Cardiac muscle cell (in vitro differentiated cells and primary cell): ENCODE measurements at regions not wholly inside any gene's neighbourhood (a gene's known extent, or its start where the extent isn't known, plus 50 kb on each side); places are given as distances from the start of the nearest gene placed in this dataset.

Source experiments
- DNase-seq, 2 donors: peaks; one replicate each; pipeline versions ENCODE4 v3.0.0 to v3.0.0-alpha.2; 2010 to 2017; ENCODE audit warnings: low read depth in 1 of 2, low spot score in 1 of 2
- H3K27ac ChIP-seq: fragments of 200-600 bp; sonication (generic); 2 replicates; pipeline ENCODE4 v1.5.1; 2016
- H3K27me3 ChIP-seq: fragments of 200-600 bp; sonication (generic); 2 replicates; pipeline ENCODE4 v1.6.0; 2016; ENCODE audit warnings: control low read depth
- H3K36me3 ChIP-seq: fragments of 200-600 bp; sonication (generic); 2 replicates; pipeline ENCODE4 v1.5.1; 2016; ENCODE audit warnings: control low read depth
- H3K4me1 ChIP-seq: fragments of 200-600 bp; sonication (generic); 2 replicates; pipeline ENCODE4 v1.8.1; 2017; ENCODE audit warnings: low read depth, mild to moderate bottlenecking, mixed run types
- H3K4me3 ChIP-seq: fragments of 200-600 bp; sonication (generic); 2 replicates; pipeline ENCODE4 v1.5.1; 2016; ENCODE audit warnings: mild to moderate bottlenecking
- H3K9me3 ChIP-seq: fragments of 200-600 bp; sonication (generic); 2 replicates; pipeline ENCODE4 v1.5.1; 2017; ENCODE audit warnings: low read depth, mild to moderate bottlenecking, control low read depth
- TF ChIP-seq, protein P1 (sequence below): IDR thresholded peaks from 2 replicates; pipeline ENCODE4 v1.5.1; 2012; ENCODE audit warnings: low read depth, mild to moderate bottlenecking, low read length

DNA sequence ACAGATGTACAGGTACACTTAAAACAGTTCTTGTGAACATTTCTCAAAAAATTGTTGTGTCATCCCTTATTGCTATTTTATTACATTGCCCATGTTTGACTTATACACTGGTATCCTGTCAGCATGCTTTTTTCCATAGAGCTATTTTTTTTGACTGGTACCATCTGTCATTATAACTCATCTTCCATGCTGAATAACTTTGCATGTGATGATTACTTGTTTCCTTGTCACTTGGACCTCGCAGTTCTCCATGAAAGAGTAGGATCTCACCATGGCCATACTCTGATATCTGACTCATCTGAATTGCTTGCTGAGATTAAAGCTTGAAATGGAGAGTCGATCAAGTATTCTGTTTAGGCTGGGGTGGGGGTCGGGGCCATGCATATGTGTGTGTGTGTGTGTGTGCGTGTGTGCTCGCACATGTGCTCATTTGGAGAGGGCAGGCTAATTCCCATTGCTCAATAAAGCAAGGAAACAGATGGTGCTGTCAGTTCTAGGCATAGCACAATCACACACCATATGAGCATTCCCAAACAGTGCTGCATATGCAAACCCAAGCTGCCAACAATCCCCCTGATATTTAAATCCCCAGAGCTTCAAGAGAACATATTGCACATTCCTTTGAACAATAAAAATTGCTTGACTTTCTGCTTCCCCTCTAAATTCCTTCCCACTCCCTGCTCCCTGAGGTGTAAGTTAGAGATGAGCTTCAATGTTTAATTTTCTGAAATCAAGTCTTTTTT is 62.9 kb downstream of the NHLRC3 start:
- H3K27me3 ChIP-seq = no peaks in the 10 kb centered on the region
- peaks cover 29% of the 10 kb centered on the region for H3K4me1 ChIP-seq
- TF ChIP-seq, protein P1, sequence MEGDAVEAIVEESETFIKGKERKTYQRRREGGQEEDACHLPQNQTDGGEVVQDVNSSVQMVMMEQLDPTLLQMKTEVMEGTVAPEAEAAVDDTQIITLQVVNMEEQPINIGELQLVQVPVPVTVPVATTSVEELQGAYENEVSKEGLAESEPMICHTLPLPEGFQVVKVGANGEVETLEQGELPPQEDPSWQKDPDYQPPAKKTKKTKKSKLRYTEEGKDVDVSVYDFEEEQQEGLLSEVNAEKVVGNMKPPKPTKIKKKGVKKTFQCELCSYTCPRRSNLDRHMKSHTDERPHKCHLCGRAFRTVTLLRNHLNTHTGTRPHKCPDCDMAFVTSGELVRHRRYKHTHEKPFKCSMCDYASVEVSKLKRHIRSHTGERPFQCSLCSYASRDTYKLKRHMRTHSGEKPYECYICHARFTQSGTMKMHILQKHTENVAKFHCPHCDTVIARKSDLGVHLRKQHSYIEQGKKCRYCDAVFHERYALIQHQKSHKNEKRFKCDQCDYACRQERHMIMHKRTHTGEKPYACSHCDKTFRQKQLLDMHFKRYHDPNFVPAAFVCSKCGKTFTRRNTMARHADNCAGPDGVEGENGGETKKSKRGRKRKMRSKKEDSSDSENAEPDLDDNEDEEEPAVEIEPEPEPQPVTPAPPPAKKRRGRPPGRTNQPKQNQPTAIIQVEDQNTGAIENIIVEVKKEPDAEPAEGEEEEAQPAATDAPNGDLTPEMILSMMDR = no peak
- H3K27ac ChIP-seq = no peak overlapping the region
- peak in 1 of 2 donors; percentile 38 for DNase-seq
- H3K4me3 ChIP-seq = no peak overlapping the region
- H3K36me3 ChIP-seq = no peaks in the 10 kb centered on the region
- no peaks in the 10 kb centered on the region for H3K9me3 ChIP-seq

DNA sequence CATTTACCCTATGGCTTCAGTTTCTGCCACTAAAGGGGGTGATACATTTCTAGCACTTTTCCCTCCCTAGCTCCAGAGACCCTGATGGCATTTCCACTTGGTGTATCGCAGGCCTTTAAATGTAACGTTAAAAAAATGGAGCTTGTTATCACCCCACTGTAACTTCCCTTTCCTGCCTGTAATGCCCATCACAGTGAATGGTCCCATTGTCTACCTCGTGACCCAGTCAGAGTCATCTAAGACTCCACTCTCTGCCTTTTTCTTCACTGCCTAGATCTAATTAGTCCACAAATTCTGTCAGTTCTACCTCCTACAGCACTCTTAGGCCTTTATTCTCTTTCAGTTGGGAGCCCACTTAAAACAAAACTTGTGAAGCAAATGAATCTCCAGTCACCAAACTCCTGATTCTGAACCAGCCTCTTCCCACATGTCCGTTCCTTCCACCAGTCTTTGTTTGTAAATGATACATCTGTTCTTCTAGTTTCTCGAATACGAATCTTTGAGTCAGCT is 64.8 kb downstream of the NHLRC3 start:
- no peaks in the 10 kb centered on the region for H3K27me3 ChIP-seq
- no peaks in the 10 kb centered on the region for H3K9me3 ChIP-seq
- no peaks in the 10 kb centered on the region for H3K36me3 ChIP-seq
- H3K4me1 ChIP-seq = peaks cover 42% of the 10 kb centered on the region
- DNase-seq = peak in 1 of 2 donors; percentile 5
- no peak overlapping the region for H3K27ac ChIP-seq
- TF ChIP-seq, protein P1 = no peak
- H3K4me3 ChIP-seq = no peak overlapping the region

DNA sequence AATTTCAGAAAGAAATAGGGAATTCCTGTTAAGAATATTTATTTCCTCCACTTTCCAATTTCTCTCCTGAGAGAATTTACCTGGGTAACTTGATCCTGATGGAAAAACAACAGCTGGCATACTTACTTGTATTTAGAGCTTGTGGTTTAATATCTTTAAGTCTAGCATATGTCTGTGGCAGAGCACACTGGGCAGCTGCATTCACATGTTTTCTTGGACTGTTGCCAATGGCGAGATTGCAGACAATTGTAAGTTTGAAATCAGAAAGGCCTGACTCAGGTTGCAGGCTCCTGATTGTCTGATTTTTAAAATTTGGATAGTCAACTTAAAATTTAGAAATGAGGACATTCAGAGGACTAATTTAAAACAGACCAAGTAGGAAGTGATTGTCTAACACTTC is 66.9 kb downstream of the NHLRC3 start:
- DNase-seq = peak; percentile 32 to 54
- H3K27me3 ChIP-seq = no peaks in the 10 kb centered on the region
- no peaks in the 10 kb centered on the region for H3K9me3 ChIP-seq
- H3K36me3 ChIP-seq = no peaks in the 10 kb centered on the region
- H3K4me3 ChIP-seq = no peak overlapping the region
- no peak overlapping the region for H3K27ac ChIP-seq
- TF ChIP-seq, protein P1 = no peak
- peaks cover 63% of the 10 kb centered on the region for H3K4me1 ChIP-seq

DNA sequence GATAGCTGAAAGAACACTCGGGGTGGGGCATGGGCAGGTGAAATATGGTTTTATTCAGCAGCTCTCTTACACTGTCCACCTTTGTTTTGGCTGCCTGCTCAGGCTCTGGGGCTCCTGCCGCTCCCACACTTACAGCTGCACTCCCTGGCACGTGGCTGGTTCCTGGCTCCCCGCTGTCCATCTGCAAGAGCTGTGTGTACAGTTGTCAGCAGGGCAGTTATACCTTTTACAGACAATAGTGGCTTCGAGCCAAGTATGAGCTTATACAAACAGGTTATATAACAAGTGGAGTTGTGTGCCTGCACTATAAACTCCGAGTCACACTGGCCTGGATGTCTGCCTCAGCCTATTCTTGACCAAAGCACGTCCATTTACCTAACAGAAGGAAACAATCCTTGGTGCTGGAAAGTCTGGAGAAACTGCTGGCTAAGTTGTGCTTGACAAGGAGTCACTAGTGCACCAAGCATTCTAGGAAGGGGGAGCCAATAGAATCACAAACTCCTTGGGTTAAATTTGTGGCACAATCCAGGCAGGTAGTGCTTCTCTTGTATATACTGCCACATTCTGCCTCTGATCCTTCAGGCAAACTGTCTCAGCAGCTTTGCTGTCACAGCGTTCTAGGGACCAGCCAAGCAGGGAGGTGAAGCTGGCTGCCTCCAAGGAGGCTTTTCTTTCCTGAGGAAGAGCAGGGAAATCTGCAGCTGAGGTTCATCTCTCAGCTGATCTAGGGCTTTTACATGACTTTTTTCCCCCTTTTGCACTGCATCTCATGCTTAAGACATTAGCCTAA is 68.2 kb downstream of the NHLRC3 start:
- no peaks in the 10 kb centered on the region for H3K27me3 ChIP-seq
- H3K9me3 ChIP-seq = no peaks in the 10 kb centered on the region
- no peak for DNase-seq
- no peak overlapping the region for H3K27ac ChIP-seq
- TF ChIP-seq, protein P1 = no peak
- H3K36me3 ChIP-seq = no peaks in the 10 kb centered on the region
- no peak overlapping the region for H3K4me3 ChIP-seq
- H3K4me1 ChIP-seq = peaks cover 74% of the 10 kb centered on the region

DNA sequence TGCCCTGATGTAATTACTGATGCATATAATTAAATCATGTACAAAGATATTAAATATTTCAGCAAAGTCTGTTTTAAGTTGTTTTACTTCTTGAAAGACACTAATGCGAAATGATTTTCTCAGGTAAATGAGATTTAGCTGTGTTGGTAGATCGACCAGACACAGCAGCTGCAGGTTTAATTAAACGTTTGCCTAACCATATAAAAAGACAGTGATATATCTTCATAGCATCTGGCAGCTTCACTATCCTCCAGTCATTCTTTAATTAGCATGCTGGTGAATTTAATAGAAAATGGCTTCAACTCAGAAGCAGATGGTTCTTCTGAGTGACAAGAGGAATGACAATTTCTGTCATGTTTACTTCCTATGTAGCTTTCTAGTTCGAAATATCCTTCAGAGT is 69.3 kb downstream of the NHLRC3 start:
- TF ChIP-seq, protein P1 = no peak
- H3K27ac ChIP-seq = no peak overlapping the region
- H3K9me3 ChIP-seq = no peaks in the 10 kb centered on the region
- no peak for DNase-seq
- H3K27me3 ChIP-seq = no peaks in the 10 kb centered on the region
- peaks cover 71% of the 10 kb centered on the region for H3K4me1 ChIP-seq
- no peaks in the 10 kb centered on the region for H3K36me3 ChIP-seq
- no peak overlapping the region for H3K4me3 ChIP-seq
